Jurkat, Clone E6-1 (cell line): ENCODE measurements at regions not wholly inside any gene's neighbourhood (a gene's known extent, or its start where the extent isn't known, plus 50 kb on each side); places are given as distances from the start of the nearest gene placed in this dataset.
"Not testable (repeated sequence)": the region's sequence is repeated elsewhere in the genome, so short reads cannot be mapped to it uniquely, and the experiment has no call there.

Experiments
- DNase-seq: peaks from one replicate; pipeline ENCODE4 v3.0.0-alpha.2; 2011; ENCODE audit warnings: low read depth, low spot score
- H3K4me3 ChIP-seq: 2 replicates; pipeline ENCODE4 v1.5.1; 2011; ENCODE audit warnings: mild to moderate bottlenecking, low read length, control low read depth, moderate library complexity

DNA sequence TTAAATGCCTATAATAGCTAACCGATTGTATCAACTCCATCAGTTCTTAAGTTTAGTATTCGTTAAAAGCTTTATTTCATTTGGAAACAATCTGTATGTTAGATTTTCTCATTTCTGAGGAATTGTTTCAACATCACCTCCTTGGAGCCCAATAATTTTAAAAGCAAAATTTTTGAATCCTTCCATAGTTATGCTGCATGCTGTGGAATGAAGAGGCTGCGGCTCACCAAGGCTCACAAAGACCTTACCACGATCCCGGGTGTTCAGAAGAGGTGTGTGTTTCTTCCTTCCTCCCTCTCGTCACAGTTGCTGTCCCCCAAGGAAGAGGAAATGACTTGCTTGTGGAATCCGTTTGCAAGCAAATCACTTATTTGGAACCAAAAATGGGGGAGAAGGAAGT, 143.8 kb downstream of the FGF1 start:
- DNase-seq = no peak

DNA sequence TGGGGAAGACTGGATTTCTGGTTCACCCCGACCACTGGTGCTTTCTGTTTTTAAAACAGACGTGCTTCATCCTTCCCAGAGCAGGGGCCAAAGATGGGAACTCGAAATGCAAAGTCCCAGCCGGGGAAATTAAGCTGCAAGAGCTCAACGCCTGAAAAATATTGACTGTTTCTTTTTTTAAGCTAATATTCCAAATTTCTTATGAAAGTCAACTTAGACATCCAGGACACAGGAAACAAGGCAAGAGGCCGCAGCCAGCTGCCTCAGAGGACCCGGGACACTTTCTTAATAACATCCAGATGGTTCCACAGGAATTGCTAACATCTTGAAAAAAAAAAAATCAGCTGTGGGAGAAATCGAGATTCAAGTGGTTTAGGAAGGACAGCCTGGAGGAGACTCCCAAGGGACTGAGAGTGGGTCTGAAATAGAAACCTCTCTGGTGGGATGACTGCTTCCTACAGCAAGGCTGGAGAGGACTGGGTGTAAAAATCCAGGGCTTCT, 144.9 kb downstream of the FGF1 start:
- no peak for DNase-seq
- no peak overlapping the region for H3K4me3 ChIP-seq

More for the DNA sequence above, 143.8 kb downstream of the FGF1 start:
- no peak overlapping the region for H3K4me3 ChIP-seq

DNA sequence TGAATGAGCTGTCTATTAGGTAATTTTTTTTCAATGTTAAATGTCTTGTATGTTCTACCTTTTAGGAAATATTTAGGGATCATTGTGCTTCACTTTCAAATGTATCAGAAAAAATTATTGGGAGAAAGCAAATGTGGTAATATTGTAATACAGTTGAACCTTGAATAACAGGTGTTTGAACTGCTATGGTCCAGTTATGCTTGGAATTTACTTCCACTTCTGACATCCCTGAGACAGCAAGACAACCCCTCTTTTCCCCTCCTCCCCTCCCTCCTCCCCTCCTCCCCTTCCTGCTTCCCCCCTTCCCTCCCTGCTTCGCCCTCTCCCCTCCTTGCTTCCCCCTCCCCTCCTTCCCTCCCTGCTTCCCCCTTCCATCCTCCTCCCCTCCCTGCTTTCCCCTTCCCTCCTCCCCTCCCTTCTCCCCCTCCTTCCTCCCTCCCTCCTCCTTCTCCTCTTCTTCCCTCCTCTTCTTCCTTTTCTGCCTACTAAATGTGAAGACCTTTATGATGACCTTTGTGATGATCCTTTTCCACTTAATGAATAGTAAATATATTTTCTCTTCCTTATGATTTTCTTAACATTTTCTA, 146.6 kb downstream of the FGF1 start:
- DNase-seq = no peak
- H3K4me3 ChIP-seq = no peak overlapping the region

- no peak overlapping the region for H3K4me3 ChIP-seq
- no peak for DNase-seq
These were observed 148.0 kb downstream of the FGF1 start for GRCh38 chr5:142537938-142538337.

DNA sequence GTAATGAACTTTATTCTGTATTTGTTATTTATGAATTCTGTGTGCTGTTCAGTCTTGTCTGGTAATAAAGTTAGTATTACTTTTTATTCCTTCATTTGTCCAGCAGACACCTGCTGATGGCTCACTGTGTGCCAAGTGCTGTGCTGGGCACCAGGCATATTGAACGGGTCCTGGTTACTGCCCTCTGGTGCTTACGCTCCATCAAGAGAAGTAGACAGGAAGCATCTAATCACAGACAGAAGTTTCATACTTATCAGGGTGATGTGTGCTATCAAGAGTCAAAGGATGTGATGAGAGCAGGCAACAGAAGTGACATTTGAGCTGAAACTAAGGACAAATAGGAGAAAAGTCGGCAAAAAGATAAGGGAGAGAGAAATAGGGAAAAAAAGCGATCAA, 153.1 kb downstream of the FGF1 start:
- no peak overlapping the region for H3K4me3 ChIP-seq
- no peak for DNase-seq

DNA sequence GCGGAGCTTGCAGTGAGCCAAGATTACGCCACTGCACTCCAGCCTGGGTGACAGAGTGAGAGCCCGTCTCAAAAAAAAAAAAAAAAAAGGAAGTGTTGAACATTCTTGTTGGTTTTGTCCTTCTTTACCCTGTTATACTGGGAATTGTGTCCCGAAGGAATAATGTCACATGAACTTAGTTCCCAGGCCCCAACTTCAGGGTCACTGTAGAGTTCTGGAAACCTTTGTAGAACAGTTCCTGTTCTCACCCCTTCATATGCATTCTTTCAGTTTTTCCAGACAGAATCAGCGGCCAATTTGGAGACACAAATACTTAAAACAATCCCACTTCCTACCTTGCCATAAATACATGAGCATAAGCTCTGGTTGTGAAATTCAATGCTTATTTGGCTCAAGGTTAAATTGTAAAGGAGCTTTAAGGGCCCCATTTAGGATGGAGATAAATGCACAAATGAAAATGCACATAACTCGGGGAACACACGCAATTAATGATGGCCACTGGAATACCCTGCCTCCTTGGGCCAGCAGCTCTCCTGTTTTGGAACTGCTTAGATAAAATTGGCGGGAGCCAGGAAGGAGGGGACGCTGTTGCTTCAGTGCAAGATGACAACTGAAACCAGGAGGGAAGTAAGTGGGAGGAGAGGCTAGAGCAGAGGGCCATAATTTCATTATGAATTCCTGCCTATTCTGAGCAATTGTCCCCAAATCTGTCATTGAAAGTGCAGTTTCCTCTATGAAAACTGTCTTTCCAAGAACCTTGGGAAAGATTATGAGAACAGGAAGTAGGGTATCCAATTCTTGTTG, 153.7 kb downstream of the FGF1 start:
- DNase-seq = no peak
- H3K4me3 ChIP-seq = no peak overlapping the region

DNA sequence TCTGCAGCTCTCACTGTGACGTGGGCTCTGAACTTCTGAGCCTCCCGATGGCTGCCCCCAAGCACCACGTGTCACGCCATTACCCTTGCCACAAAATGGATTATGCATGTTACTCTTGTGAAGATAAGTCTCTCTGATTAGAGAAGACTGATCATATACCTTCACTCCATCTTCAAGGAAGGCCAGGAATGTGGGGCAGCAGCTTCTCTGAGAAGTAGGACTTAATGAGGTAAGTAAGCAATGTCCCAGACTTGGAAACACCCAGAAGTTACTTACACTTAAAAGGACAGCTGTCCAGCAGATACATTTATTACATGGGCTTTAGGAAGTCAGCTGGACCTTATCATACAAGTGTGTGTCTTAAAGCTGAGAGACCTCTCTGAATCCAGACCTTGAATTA, 155.0 kb downstream of the FGF1 start:
- DNase-seq = no peak
- H3K4me3 ChIP-seq = no peak overlapping the region

DNA sequence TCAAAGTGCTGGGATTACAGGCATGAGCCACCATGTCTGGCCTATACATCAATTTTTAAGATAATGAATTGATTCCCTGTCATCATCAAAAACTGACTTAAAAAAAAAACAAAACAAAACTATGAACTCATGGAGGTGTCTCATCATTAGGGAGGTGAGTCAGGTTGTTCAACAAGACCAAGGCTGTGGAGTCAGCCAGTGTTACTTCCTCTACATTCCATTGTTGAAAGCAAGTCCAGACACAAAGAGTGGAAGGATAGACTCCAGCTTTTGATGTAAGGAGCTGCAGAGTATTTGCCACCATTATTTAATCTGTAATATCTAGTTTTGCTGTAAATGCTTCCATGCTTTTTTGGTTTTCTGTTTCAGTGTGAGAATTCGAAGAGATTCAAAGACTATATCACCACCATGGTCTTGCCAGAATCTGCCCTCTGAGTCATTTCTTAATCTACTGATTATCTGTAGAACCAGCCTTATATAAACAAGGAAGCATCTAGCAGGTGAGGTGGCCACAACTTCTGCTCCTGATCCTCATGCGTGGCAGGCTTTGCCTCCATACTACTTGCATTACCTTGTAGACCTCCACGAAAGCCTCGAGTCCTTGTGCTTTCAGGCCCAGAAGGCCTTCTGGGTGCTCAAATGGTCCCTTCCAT, 156.1 kb downstream of the FGF1 start:
- no peak for DNase-seq
- H3K4me3 ChIP-seq = no peak overlapping the region

DNA sequence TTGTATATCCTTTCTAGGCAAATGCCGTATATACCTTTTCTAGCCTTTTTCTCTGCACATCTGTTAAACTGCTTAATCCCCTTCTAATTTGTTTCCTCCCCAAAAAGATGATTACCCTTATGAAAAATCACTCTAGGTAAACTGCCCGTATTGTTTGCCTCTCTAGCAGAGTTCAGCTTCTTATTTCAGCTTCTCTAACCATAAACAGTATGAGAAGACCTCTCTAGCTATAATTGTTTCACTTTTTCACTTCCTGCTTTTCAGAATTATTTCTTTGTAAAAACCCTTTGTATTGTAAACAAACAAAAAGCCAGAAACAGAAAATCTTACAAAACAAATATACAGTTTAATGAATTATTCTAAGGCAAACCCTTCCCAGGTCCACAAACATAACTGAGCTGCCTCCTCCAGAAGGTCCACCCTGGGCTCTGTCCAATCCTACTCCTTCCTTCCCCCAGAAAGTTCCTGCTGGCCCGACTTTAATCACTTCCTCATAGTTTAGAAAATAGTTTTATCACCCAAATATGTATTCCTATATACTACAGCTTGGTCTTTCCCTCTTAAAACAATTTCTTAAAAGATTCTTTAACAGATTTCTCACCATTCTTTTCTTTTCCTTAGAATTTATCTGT, 158.1 kb downstream of the FGF1 start:
- H3K4me3 ChIP-seq = no peak overlapping the region
- DNase-seq = no peak

GRCh38 chr5:142527234-142527633, 158.7 kb downstream of the FGF1 start:
- no peak for DNase-seq
- no peak overlapping the region for H3K4me3 ChIP-seq

GRCh38 chr5:142522983-142523382, 162.9 kb downstream of the FGF1 start:
- H3K4me3 ChIP-seq = no peak overlapping the region
- DNase-seq = no peak

- H3K4me3 ChIP-seq = no peak overlapping the region
- no peak for DNase-seq
These were observed 164.2 kb downstream of the FGF1 start for GRCh38 chr5:142521706-142522105.

DNA sequence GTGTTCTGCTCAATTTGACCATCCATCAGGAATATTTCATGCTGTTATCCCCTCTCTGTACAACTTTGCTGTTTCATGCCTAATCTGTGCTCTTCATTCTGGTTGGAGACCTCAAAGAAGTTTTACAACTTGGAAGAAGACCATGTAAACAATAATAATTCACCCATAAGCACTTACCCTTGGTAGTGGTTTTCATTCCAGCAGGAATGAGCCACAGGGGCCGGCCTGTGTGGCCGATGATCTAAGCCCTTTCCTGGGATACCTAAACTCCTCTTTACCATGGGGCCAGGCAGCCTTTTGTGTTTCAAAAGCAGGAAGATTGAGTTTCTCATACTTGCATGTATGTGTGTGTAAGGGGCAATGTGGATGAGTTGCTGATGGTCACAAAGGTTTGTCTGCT, 165.0 kb downstream of the FGF1 start:
- DNase-seq = no peak
- H3K4me3 ChIP-seq = no peak overlapping the region

DNA sequence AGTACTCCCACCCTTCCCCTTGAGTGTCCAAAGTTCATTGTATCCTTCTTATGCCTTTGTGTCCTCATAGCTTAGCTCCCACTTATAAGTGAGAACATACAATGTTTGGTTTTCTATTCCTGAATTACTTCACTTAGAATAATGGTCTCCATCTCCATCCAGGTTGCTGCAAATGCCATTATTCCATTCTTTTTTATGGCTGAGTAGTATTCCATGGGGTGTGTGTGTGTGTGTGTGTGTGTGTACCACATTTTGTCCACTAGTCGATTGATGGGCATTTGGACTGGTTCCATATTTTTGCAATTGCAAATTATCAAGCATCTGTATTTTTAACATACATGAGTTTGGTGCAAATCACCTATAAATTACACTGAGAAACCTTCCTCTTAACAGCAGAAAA, 166.0 kb downstream of the FGF1 start:
- not testable (repeated sequence) for DNase-seq, H3K4me3 ChIP-seq

- no peak overlapping the region for H3K4me3 ChIP-seq
- DNase-seq = no peak
These were observed 168.1 kb downstream of the FGF1 start for GRCh38 chr5:142517840-142518239.

- no peak overlapping the region for H3K4me3 ChIP-seq
- no peak for DNase-seq
These were observed 169.2 kb downstream of the FGF1 start for GRCh38 chr5:142516732-142517131.

- no peak overlapping the region for H3K4me3 ChIP-seq
- no peak for DNase-seq
These were observed 170.9 kb downstream of the FGF1 start for GRCh38 chr5:142515036-142515435.

DNA sequence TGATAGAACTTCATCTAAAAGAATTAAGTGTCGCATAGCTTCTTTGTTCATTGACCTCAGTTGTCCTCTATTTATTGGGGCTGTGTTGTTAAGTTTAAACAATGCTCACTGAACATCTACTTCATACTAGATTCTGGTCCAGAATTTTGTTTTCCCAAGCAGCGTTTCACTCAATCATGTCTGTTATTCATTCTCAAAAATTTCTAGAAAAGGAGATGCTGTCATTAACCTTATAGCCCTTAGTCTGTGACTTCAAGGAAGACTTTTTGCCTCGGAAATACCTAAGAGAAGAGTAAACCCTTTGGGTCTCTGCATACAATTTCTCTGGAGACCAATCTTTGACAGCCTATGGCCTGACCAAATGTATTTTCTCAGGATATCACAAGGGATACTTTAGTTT, 171.7 kb downstream of the FGF1 start:
- no peak overlapping the region for H3K4me3 ChIP-seq
- no peak for DNase-seq

GRCh38 chr5:142512043-142513042, 173.5 kb downstream of the FGF1 start:
- no peak overlapping the region for H3K4me3 ChIP-seq
- no peak for DNase-seq
